HG03060 (cell line): ENCODE measurements at regions not wholly inside any gene's neighbourhood (a gene's known extent, or its start where the extent isn't known, plus 50 kb on each side); places are given as distances from the start of the nearest gene placed in this dataset.
"Not testable (repeated sequence)": the region's sequence is repeated elsewhere in the genome, so short reads cannot be mapped to it uniquely, and the experiment has no call there.

Experiments
- ATAC-seq: cut with Tn5 transposase; IDR thresholded peaks from one replicate; pipeline ENCODE4 v1.9.1; 2021; ENCODE audit warnings: low read depth, moderate number of reproducible peaks; ENCODE audit not compliant: unreplicated experiment

DNA sequence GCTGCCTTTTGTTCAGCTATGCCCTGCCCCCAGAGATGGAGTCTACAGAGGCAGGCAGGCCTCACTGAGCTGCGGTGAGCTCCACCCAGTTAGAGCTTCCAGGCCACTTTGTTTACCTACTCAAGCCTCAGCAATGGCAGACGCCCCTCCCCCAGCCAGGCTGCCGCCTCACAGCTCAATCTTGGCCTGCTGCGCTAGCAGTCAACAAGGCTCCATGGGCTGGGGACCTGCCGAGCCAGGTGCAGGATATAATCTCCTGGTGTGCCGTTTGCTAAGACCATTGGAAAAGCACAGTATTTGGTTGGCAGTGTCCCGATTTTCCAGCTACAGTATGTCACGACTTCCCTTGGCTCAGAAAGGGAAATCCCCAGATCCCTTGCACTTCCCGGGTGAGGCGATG, 862.0 kb downstream of the GRID1 start:
- ATAC-seq, result not testable (repeated sequence)

DNA sequence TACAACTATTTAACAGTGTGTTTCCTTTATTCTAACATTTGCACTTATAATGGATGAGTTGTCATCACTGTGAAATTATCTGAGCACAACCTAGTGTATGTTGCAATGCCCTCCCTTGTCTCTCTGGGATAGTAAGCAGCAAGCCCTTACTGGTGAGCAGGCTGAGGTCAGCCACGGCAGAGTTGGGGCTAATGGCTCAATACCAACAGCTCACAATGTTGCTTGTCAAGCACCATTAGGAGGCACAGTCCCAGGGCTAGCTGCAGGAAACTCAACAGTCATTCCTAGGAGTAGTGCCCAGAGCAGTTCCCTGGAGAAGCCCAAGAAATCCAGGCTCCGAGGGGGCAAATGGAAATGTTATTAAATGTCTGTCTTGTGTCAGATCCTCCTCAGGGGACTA, 858.4 kb downstream of the GRID1 start:
- no peak for ATAC-seq

DNA sequence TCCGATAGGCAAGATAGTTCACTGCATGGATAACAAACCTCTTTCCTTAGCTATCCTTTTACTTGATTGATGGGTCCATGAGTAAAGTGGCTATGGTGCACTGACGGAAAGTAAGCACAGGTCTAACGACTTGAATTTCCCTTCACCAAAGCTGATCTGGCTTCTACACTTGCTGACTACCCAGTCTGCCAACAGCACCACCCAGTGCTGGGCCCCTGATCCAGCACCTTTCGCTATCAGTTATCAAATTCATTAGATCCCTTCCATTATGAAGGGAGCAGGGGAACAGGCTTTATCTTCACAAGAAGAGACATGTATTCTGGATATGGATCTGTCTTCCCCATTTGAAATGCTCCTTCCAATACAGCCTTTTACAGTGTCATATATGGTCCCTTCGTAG, 855.9 kb downstream of the GRID1 start:
- ATAC-seq, result no peak

DNA sequence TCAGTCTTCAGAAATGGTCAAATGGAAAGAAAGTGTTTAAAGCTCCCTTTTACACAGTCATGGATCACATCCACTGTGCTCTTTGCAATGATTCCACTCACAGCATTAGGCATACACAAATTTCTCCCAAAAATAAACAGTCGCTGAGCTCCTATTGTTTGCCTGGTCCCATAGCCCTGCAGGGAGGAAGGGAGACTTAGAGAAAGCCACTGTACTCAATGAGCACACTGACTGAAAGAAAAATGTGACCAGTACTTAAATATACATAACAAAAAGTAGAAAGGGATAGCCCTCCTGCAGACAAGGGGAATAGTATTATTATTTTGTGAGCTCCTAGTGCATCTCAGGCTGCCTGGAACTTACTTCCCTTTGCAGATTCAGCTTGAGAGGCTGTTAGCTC, 853.2 kb downstream of the GRID1 start:
- no peak for ATAC-seq

DNA sequence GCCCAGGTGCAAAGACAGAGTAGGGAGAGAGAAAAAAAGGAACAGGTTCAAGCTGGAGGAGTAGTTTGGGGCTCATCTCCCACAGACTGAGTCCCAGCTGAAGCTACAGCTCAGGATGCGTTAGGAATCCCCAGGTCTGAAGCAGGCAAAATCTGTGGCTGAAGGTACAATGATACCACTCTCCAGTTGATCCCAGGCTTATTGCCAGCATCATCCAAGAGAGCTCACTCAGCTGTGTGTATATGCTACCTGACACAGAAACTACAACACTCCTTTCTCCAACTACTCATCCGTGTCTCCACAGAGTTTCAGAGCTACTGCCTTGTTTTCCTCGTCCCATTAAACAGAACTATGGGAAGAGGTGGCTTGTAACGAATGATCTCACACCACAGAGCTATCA, 851.3 kb downstream of the GRID1 start:
- ATAC-seq, result no peak

DNA sequence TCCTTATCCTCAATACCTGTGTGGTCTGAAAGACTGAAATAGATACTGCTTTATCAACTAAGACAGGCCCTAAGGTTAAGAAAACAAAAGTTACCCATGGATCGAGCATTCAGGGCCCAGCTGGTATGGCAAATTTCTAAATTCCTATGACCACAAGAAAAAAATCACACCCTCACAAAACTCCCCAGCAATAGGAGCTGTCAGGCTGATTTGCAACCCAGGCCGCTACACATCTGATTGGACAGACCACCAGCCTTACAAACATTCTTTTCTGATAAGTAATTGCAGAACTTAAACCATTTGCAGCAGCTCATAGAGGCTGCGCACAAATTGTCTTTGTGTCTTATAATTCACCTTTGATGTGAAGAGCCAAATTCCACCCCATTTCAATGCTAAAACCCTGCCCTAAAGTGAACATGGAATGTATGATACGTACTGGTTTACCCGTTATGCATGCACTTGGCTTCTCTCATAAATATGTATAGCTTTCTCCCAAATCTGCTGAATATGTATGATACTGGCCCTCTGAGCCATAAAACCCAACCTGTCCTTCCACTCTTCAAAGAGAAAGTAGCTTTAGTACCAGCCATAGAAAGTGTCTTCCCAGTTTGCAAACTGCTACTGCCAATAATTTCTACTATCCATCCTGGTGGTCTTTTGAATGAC, 842.5 kb downstream of the GRID1 start:
- ATAC-seq, result no peak

DNA sequence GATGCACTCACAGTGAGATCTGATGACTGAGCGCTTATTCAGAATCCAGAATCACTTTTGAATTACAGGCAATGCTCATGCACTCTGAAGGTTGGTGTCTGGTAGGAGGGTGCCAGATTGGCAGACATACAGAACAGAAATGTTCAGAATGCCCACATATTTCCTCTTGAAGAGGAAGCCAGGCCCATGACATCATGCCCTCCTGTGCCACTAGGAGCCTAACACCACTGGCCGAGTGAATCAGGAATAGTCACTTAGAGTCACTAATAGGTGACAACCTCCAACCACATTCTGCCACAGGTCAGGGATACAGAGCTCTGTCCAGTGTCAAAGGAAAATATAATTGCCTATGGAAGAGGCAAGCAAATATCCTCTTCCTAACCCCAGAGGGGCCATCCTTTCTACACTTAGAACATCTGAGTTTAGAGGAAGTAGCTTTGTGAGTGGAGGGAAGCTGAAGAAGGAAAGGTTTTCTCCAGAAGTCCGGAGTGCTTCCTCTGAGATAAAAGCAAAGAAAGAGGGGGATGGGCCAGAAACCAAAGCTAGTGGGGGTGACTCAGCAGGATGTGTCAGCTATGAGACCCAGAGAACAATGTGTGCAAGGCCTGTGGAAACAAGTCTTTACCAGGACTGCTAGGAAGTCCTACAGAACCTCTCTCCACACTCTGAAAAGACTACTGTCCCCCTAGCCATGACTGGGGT, 838.8 kb downstream of the GRID1 start:
- ATAC-seq, result no peak

DNA sequence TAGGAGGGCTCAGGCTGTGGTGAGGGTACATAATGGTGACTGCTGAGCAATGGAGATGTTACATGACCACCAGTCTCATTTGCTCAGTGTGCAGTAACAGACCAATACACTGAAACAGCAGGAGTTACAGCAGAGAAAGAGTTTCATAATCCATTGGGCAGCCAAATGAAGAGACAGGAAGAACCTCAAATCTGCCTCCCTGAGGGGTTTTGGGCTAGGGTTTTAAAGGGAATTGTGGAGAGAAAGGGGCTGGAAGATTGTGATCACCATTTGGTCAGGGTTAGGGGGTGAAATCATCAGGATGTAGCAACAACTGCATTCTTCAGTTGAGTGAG, 838.3 kb downstream of the GRID1 start:
- ATAC-seq, result no peak

DNA sequence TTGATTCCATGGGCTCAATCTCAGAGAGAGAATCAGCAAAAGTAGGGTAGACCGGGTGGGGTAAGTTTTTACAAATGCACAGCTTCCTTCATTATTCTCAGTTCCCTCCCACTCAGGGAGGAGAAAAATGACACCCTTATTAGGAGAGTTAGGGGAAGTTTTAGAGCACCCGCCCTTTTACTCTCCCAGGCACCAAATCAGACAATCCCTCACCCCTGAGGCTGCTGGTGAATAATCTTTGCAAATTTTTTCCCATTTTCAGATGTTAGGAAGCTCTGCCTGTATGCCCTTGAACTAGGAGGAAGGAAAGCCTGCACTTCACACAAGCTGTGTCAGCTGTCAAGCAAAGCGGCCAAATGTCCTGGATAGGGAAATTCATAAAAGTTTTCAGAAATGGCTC, 834.9 kb downstream of the GRID1 start:
- ATAC-seq, result no peak

DNA sequence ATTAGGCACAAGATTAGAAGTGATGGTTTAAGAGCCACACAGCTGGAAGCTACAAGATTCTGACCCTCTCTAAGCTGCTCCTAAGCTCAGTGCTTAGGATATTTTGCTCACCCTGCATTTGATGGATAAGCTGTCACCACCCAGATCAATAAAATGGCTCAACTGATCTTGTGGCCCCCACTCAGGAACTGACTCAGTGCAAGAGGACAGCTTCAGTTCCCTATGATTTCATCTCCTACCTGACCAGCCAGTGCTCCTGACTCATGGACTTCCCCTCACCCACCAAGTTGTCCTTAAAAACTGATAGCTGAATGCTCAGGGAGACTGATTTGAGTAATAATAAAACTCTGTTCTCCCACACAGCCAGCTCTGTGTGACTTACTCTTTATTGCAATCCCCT, 833.8 kb downstream of the GRID1 start:
- ATAC-seq, result no peak

DNA sequence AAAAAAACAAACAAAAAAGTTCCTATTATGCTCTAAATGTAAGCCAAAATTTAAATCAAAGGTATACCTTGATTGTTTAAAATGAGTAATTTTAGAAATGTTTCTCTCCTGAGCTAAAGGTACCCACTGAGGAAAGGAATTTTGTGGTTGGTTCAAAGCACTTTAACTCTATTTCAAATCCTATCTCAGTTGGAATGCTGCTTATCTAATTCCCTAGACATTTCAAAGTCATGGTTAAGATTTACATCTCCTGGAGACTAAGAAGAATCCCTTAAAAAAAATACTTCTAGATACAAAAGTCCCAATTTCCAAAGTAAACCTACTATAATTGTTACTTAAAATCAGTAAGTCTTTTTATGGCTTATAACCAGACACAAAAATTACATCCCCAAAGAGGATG, 830.7 kb downstream of the GRID1 start:
- no peak for ATAC-seq

DNA sequence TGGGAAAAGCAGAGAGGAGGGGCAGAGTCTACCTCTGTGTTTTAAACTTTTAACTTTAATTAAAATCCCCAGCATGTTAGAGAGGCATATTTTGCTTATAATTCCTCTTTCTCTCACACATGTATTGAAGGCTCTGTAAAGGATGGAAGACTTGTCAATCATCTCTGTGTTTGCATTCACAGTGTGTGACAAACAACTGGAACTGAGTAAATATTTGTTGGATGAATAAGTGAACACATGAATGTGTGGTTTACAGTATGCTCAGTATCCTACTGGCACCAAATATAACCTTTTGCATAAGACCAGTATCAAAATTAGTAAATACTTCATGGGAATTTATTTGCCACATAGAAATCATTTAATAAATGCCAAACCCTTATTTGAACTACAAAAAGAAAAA, 829.0 kb downstream of the GRID1 start:
- ATAC-seq, result no peak

DNA sequence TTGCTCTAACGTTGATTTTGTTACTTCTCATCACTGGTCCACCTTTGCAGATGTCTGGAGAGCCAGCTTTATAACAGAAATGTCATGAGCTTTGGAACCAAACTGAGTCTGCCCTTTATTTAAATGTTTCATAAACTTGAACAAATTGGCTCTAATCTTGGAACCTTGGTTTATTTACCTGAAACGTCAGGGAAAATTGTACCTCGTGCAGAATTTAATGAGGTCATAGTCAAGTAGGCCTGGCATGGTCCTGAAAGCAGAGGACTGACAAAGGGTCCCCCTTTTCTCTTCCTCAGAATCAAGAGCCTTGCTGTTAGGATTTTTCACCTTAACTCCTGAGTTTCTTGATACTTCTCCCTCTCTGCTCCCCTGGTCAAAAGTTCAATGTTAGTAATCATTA, 828.0 kb downstream of the GRID1 start:
- no peak for ATAC-seq

DNA sequence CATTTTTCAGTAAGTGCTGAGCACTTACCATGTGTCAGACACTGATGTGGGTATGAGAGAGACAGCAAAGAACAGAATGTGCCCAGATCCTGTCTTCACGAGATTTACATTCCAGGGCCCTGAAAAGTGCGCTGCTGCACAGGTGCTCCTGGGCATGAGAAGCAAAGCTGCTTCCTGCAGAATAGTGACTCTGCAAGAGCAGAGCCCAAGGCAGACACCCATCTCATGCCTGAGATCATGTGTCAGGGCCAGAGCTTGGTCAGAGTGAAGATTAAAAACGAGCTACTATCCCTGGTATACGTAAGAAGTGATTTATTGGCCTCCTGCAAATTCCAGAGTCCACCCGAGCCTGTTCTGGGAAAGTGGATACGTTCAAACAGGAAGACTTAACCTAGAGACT, 824.4 kb downstream of the GRID1 start:
- ATAC-seq, result no peak

DNA sequence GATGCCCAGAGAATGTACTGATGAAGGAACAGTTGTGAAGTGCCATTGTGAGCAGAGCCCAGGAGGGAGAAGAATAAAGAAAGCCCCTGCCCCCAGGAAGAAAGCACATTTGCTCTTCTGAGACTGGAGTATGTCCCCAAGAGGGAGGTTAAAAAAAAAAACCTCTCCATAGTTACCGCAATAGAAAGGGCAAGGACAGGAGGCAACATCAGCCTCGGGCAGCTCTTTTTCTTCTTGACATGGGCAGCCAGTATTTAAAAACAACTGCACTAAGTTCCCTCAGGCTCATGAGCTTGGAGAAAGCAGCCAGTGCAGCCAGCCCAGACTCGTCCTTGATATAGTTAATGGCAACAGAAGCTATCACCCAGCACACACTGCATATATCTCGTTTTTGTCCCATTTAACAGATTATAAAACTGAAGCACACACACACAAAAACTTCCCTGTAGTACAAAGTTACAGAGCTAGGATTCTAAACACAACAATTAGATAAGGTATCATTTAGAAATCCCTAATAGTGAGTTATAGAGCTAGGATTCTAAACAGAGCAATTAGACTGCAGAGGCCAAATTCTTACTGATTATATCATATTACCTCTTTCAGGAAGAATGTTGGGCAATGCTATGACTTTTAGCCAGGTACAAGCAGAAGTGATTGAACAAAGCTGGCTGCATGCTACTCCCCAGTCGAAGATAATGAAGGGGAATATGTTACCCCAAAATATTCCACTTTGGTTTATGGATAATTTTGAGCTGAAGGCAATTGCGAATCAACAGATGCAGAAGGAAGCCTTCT, 823.5 kb downstream of the GRID1 start:
- ATAC-seq, result no peak

DNA sequence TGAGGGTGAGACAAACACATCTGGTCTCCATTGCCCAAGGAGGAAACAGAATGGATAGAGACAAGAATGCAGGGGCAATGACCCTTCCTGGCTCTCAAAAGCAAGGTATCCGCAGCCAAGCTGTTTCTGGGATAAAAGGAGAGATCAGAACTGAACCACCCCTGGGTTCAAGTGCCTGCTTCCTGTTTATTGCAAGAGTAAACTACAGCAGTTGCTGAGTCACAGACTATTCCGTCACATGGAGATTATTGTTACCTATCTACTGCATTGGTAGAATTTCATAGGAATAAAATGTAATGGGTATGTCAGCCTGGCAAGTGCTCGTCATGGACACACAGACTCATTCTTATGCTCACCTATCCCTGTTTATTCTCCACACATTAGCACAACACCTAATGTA, 821.6 kb downstream of the GRID1 start:
- ATAC-seq, result no peak

DNA sequence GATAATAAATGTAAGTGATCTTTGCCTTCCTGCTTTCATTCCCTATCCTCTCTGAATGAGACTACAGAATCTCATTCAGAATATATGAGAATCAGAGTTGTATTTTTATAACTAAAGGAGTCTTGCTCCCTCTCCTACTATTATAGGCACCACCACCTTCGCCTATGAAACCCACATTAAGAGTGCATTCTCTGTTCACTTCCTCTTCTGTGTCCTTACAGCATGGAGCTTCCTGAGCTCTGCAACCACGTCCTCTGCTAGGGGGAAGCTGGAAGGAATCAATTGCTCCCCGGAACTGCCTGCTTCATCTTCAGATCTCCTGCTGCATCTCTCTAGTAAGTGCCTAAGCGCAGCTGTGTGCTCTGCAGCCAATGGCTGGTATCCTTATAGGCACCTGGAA, 820.7 kb downstream of the GRID1 start:
- ATAC-seq, result no peak

DNA sequence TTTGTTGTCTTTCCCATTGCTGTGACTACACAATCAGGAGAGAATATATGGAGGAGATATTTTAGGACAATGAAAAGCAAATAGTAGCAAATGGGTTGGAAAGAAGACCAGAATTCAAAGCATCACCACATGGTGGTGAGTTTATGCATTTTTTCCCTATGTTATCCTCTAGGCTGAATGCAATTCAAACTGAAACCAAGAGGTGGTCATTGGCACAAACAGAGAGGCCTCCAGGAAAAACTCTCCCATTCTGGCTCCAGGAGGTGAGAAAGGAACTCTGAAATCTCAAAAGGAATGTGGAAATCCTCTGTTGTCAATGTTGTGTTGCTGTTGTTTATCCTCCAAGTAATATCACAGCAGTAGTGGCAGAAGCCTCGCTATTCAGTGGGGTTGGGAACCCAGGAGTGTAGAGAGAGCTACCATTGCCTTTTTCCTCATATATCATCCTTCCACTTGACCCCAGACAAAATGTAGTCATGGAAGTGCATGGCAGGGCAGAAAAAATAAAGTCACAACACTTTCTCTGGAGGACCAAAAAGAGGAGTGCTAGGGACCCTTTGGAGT, 819.1 kb downstream of the GRID1 start:
- ATAC-seq, result no peak

DNA sequence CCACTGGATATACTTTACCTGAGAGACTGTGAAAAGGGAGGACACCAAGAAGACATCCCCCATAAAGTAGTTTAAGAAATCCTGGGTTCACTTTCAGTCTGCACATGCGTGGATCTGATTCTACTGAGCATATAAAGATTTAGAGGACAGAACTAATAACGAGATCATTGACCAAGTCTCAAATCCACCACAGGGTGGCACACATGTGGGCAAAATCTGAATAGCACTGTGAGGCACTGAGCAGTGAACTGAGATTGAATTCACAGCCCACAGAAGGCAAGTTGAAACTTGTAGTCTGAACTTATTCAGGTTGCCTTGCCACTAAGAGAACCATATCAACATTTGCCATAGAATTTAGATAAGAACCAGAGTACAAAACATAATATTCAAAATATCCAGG, 818.6 kb downstream of the GRID1 start:
- peak; percentile 93 for ATAC-seq
